GM18517 (cell line): ENCODE measurements at regions not wholly inside any gene's neighbourhood (a gene's known extent, or its start where the extent isn't known, plus 50 kb on each side); places are given as distances from the start of the nearest gene placed in this dataset.
"Not testable (repeated sequence)": the region's sequence is repeated elsewhere in the genome, so short reads cannot be mapped to it uniquely, and the experiment has no call there.

Source experiments
- ATAC-seq: cut with Tn5 transposase; IDR thresholded peaks from one replicate; pipeline ENCODE4 v1.9.1; 2021; ENCODE audit warnings: mild to moderate bottlenecking, moderate library complexity; ENCODE audit not compliant: unreplicated experiment

- ATAC-seq = no peak
Measured at GRCh38 chr5:2094616-2094995, 211.9 kb upstream of the IRX4 start.

GRCh38 chr5:2093859-2094615 is 211.3 kb upstream of the IRX4 start:
- ATAC-seq = no peak

GRCh38 chr5:2091921-2092320 is 209.2 kb upstream of the IRX4 start:
- no peak for ATAC-seq

GRCh38 chr5:2087980-2088379 is 205.3 kb upstream of the IRX4 start:
- no peak for ATAC-seq

GRCh38 chr5:2075365-2075764 is 192.6 kb upstream of the IRX4 start:
- no peak for ATAC-seq

GRCh38 chr5:2071562-2071961 is 188.8 kb upstream of the IRX4 start:
- no peak for ATAC-seq

GRCh38 chr5:2070787-2071186 is 188.1 kb upstream of the IRX4 start:
- not testable (repeated sequence) for ATAC-seq

GRCh38 chr5:2068531-2068930 is 185.8 kb upstream of the IRX4 start:
- ATAC-seq = no peak

GRCh38 chr5:2066373-2066772 is 183.6 kb upstream of the IRX4 start:
- no peak for ATAC-seq

- not testable (repeated sequence) for ATAC-seq
Measured at GRCh38 chr5:2063380-2063779, 180.7 kb upstream of the IRX4 start.

GRCh38 chr5:2052687-2053086 is 170.0 kb upstream of the IRX4 start:
- ATAC-seq = no peak

GRCh38 chr5:2049876-2050275 is 167.2 kb upstream of the IRX4 start:
- ATAC-seq = no peak

GRCh38 chr5:2048664-2049063 is 165.9 kb upstream of the IRX4 start:
- ATAC-seq = no peak

- no peak for ATAC-seq
Measured at GRCh38 chr5:2047341-2047927, 164.7 kb upstream of the IRX4 start.

- no peak for ATAC-seq
Measured at GRCh38 chr5:2044041-2044440, 161.3 kb upstream of the IRX4 start.

- no peak for ATAC-seq
Measured at GRCh38 chr5:2039180-2039531, 156.4 kb upstream of the IRX4 start.

- ATAC-seq = peak; percentile 90
Measured at GRCh38 chr5:2038321-2039179, 155.8 kb upstream of the IRX4 start.

- ATAC-seq = no peak
Measured at GRCh38 chr5:2036885-2037284, 154.2 kb upstream of the IRX4 start.

- no peak for ATAC-seq
Measured at GRCh38 chr5:2032432-2032831, 149.7 kb upstream of the IRX4 start.

GRCh38 chr5:2031581-2031980 is 148.9 kb upstream of the IRX4 start:
- ATAC-seq = no peak

GRCh38 chr5:2030131-2030530 is 147.4 kb upstream of the IRX4 start:
- no peak for ATAC-seq

GRCh38 chr5:2029206-2029605 is 146.5 kb upstream of the IRX4 start:
- no peak for ATAC-seq
